ENCODE measurements at regions not wholly inside any gene's neighbourhood (a gene's known extent, or its start where the extent isn't known, plus 50 kb on each side); places are given as distances from the start of the nearest gene placed in this dataset.

GRCh38 chr12:105939181-105939721 is 199.5 kb downstream of the NUAK1 start:
- TF ChIP-seq, protein P1, sequence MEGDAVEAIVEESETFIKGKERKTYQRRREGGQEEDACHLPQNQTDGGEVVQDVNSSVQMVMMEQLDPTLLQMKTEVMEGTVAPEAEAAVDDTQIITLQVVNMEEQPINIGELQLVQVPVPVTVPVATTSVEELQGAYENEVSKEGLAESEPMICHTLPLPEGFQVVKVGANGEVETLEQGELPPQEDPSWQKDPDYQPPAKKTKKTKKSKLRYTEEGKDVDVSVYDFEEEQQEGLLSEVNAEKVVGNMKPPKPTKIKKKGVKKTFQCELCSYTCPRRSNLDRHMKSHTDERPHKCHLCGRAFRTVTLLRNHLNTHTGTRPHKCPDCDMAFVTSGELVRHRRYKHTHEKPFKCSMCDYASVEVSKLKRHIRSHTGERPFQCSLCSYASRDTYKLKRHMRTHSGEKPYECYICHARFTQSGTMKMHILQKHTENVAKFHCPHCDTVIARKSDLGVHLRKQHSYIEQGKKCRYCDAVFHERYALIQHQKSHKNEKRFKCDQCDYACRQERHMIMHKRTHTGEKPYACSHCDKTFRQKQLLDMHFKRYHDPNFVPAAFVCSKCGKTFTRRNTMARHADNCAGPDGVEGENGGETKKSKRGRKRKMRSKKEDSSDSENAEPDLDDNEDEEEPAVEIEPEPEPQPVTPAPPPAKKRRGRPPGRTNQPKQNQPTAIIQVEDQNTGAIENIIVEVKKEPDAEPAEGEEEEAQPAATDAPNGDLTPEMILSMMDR (IDR thresholded peaks at IDR 0.05) = no peak
- TF ChIP-seq POLR2AphosphoS5 (IDR thresholded peaks at IDR 0.05) (no peak), POLR2A (IDR thresholded peaks at IDR 0.05) (no peak)
